H54 (cell line): ENCODE measurements at regions not wholly inside any gene's neighbourhood (a gene's known extent, or its start where the extent isn't known, plus 50 kb on each side); places are given as distances from the start of the nearest gene placed in this dataset.

Source experiments
- DNase-seq: peaks from one replicate; pipeline ENCODE4 v3.0.0; 2011; ENCODE audit warnings: low spot score, mixed read lengths; ENCODE audit not compliant: insufficient read length
- FAIRE-seq: peaks from 3 replicates; lab custom pipeline; 2011; peaks lifted over from hg19 to GRCh38; lab: Jason Lieb, UNC
- POLR2A ChIP-seq: IDR thresholded peaks from 2 replicates; pipeline ENCODE4 v1.6.1; 2011; ENCODE audit warnings: low read depth, mild to moderate bottlenecking, low read length

DNA sequence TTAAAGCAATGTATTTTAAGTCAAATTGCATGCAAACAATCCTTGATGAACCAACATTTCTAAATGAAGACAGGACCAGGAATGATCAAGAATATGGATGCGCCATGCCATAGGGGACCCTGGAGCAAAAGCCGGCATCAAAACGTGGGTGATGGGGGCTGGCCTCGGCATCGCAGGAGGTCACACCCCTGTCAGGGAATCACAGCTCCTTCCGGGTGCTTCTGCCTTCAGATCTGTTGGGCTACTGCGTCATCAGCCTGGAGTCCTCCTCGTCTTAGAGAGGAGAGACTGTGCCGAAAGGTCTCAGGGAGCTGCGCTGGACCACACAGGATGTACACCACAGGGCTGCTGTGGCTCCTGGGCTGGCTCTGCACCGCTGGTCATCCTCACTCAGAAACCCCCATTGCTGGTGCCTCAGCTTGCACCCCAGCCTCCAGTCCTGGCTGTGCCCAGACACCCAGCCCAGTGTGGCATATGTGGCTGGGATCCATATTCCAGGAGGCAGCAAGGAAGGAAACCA lies 152.9 kb upstream of the PPP1R26 start:
- no peak for FAIRE-seq
- no peak for TF ChIP-seq POLR2A
- no peak for DNase-seq

DNA sequence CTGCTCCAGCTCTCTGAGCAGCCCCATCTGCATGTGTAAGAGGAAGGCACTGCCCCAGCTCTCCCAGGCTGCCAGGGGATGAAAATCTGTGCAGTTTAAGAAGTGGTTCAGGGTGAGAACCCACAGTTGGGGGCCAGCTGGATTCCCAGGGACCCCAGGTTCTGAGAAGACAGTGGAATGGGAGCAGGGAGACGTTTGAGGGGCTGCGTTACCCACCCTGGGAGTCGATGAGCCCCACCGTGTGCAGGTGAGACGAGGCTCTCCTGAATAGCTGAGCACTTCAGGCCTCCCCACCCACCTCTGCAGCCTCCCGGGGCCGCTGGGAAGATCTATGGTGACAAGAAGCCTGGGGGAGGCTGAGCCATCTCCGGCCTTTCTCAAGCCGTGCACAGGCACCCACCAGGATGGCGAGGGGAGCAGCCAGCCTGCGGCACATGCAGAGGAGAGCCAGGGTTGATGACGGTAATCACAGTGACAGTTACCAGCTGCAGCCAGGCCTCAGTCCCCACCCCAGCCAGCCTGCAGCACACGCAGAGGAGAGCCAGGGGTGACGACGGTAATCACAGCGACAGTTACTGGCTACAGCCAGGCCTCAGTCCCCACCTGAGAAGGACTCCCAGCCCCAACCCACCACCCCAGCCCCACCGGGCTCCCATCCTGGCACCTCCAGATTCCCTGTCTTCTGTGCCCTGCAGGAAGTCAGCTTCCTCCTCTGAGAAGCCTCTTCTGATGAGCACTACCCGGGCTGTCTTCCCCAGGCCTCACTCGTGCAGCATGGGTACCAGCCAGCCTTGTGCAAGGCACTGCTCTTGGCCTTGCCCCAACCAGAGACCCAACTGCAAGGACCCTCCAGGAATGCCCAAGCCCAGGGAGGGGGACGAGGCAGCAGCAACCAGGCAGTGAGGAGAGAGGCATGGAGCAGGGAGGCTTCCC lies 150.8 kb upstream of the PPP1R26 start:
- FAIRE-seq (no peak), DNase-seq (no peak)
- TF ChIP-seq POLR2A = no peak

DNA sequence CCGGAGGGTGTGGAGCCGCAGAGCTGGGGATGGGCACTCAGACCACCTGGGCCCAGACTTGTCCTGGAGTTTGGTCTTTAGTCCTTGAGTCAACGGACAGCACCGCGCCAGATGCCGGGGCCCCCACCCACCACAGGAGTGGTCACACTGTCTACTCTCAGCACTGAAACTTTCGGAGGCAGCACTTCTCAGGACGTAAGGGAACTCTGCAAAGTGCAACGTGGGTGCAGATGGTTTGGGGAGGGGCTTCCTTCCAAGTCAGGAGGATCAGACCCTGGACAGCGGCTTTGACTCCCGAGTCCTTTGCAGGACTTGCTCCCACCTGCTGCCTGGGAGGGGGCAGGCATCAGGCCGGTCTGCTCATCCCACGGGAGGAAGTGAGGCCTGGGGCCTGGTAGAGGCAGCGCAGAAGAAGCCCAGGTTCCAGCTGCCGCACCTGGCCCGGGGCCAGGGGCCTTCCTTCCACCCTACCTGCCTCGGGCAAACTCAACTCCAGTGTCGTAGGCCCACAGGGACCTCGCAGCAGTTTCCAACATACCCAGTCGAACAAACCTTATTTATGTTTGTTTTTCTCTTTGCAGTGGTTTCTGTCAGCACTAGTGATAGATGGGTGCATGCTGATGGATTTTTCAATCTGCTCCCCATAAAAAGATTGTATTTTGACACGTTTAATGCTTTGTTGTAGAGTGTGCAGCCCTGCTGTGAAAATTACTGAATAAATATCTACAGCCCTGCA lies 149.8 kb upstream of the PPP1R26 start:
- no peak for TF ChIP-seq POLR2A
- FAIRE-seq = no peak
- DNase-seq = no peak

DNA sequence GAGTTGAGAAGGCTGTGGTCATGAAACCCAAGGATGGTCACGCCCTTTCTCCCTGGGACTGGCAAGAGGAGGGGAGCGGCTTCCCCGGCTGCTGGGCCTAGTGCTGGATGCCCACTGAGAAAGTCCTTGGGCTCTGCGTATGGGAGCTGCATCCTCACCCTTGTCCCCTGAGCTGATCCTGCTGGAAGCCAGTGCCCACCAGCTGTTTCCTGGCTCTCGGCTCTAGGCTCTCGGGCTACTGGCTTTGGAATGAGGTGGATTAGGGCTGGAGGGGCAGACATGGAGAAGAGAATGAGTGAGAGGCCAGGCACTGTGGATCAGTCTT lies 149.3 kb upstream of the PPP1R26 start:
- FAIRE-seq (no peak), DNase-seq (no peak)
- no peak for TF ChIP-seq POLR2A

DNA sequence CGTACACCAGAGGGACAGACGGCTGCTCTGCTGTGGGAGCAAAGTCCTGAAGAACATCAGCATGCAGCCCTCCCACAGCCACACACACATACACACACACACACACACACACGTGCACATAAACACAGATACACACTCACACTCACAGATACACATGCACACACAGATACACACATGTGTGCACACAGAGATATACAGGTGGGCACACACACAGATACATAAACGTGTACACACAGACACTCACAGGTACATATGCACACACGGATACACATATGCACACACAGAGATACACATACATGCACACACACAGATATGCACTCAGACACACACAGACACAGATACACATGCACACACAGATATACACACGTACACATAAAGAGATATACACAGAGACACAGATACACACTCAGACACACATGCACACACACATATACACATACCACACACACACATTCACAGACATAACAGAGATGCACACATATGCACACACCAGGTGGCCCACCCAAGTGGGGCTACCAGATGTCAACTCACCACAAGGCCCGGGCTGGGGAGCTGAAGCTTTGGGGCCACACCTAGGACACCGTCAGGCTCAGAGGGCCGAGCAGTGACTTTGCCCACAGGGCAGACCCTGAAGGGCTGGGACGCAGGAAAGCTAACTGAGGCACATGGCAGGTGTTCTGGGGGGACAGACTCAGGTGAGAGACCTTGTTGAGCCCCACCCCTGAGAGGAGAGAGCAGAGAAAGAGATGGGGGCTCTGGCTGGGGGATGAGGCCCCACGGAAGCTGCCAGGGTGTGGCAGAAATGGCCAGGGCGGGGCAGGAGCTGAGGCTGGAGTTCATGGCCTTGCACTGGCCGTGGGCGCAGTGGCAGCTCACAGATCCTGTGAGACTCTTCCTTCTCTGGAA lies 148.6 kb upstream of the PPP1R26 start:
- no peak for TF ChIP-seq POLR2A
- FAIRE-seq (no peak), DNase-seq (no peak)

DNA sequence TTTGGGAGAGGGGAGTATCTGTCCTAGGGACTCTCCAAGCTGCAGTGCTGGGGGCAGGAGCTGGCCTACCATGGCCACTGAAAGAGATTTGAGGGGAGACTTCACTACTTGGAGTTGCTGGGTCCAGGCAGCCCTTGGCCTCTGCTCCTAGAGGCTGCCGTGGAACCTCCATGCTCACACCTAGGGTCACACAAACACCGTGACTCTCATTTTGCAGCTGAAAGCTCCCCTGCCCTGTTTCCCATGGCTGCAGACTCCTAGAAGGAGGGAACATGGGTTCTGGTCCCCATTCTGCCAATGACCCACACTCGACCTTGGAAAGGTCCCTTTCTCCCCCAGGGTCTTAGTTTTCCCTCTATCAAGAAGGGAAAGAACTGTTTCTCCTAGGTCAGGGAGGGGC lies 147.1 kb upstream of the PPP1R26 start:
- DNase-seq (no peak), FAIRE-seq (no peak)
- no peak for TF ChIP-seq POLR2A

DNA sequence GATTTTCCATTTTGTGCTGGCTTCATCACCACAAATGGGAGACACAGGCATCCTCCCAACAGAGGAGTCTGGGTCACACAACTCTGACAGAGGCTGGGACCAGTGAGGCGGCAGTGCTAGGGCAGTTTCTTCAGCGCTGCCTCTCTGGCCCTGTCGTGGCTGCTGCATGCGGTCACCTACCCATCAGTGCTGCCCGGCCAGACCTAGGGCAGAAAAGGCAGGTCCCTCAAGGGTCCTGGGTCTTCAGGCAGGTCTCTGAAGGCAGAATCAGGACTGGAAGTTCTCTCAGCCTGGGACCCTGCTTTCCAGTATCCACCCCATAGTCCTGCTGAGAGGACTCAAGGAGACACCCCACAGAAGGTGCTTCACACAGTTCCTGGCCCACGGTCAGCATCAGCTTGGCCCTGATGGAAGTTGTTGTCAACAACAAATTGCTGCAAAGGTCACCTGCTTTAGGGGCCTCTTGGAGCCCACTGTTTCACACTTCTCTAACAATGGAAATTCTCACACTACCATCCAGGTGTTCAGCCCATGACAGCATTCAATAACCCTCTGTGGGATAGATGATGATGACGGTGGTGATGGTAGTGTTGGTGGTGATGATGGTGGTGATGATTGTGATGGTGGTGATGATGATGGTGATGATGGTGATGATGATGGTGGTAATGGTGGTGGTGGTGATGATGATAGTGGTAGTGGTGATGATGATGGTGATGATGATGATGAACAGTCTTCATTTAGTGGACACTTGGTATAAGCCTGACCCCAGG lies 146.4 kb upstream of the PPP1R26 start:
- TF ChIP-seq POLR2A = no peak
- no peak for FAIRE-seq
- no peak for DNase-seq

DNA sequence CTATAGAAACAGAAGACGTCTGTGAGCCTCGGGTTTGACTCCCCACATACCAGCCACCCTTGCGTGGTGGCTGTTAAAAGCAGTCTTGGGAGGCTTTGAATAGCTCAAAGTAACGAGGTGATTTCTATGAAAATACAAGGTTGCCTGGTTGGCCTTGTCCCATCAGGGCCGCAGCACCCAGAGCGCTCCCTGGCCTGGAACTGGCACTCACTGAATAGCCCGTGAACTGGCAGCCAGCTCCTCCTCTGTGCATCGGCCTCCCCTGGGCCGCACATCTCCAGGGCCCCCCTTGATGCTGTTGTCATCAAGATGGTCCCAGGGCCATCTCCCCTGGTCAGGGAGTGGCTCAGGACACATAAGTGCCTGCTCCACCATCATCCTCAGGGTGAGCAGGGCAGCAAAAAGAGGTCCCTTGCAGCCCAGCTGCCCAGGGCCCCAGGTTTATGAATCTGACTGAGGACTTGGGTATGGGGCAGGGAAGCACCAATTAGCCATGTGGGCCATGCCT lies 144.6 kb upstream of the PPP1R26 start:
- TF ChIP-seq POLR2A = no peak
- FAIRE-seq (no peak), DNase-seq (no peak)

DNA sequence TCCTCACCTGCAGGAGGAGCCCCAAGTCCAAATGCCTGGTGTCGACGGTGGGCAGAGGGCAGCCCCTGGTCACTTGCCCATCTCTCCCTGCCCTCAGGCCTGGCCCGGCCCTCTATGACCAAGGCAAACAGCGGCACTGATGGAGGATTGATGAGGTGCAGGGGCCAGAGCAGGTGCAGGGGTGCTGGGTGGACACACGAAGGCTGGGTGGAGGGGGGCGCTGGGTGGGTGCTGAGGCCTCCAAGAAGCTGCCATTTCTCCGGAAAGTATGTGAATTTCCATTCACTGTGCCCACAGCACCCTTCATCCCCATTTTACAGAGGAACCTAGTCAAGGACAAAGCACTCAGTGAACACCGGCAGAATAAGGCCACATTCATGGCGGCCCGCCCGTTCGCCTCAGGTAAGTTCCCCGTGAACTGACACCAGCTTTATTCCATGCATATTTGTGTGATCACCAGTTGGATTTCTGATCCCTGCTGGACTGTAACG lies 143.8 kb upstream of the PPP1R26 start:
- TF ChIP-seq POLR2A = no peak
- DNase-seq (no peak), FAIRE-seq (no peak)

DNA sequence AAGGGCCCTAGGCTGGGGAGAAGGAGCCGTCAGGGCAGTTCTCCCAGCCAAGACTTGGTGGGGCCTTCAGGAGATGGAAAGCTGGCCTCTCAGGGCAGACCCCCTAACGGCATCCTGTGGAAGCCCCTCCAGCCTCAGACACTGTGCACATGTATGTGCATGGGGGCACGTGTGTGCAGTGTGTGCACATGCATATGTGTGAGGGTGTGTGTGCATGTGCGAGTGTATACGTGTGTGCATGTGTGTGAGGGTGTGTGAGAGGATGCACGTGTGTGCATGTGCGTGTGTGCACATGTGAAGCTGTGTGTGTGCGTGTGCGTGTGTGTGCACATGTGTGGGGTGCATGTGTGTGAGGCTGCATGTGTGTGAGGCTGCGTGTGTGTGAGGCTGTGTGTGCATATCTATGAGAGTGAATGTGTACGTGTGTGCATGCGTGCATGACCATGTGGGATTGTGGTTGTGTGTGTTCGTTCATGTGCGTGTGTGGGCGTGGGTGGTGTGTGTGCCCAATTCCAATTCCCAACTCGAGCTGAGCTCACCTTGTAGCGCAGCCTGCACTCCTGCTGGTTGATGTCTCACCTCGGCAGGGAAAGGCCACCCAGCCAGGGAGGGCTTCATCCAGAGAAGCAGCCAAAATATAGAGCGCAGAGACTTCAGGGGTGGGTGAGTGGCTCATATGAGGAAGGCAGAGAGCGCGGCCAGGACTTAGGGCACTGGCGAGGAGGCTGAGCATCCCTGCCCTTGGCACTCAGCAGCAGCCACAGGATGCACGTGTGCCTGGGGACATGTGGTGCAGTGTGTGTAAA lies 142.7 kb upstream of the PPP1R26 start:
- no peak for DNase-seq
- no peak for FAIRE-seq
- TF ChIP-seq POLR2A = no peak

DNA sequence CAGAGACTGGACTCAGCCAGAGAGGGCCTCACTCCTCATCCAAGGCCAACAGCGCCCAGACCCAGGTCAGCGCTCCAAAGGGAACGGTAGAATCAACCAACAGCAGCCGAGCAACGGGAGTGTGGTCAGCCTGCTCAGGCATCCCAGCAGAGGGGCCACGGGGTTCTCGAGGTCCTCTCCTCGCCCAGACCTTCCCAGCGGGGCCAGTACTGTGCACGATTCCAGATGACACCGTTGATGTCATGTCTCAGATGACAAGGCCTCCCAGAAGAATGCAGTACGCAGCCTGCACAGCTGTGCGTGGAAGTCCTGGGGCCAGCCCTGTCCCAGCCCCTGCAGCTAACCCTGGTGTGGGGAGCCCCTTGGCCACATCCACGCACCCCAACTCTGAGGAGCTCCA lies 141.0 kb upstream of the PPP1R26 start:
- FAIRE-seq (no peak), DNase-seq (no peak)
- TF ChIP-seq POLR2A = no peak

DNA sequence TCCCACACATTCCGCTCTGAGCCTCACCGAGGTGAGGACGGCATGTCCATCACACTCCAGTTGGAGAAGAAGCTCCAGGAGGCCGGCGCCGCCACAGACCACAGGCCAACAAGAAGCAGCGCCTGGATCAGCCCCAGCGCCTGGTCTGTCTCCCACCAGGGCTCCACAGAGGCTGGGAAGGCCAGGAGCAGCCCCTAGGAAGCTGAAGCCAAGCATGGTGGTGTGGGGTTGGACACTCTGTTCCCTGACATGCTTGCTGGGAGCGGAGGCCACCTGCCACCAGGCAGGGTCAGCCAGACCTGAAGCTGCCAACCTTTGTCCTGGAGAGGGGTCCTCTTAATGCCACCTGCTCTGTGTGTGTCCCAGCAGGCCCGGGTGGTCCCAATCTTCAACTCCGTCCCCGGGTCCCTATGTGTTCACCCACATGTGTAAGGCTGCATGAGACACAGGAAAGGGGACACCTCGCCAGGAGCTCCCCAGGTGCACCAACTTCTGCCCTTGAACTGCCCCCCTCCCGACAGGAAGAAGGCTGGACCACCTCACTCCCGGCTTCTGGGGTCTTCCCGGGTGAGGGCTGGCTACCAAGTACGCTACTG lies 140.1 kb upstream of the PPP1R26 start:
- no peak for FAIRE-seq
- no peak for DNase-seq
- no peak for TF ChIP-seq POLR2A
